Liver (tissue), 8 donors: ENCODE measurements at regions not wholly inside any gene's neighbourhood (a gene's known extent, or its start where the extent isn't known, plus 50 kb on each side); places are given as distances from the start of the nearest gene placed in this dataset.

ENCODE experiments used
- DNase-seq: peaks from one replicate; pipeline ENCODE4 v3.0.0-alpha.2; 2017; ENCODE audit warnings: low spot score
- H3K27ac ChIP-seq, 2 donors: one replicate each; pipeline ENCODE4 v1.7.0; 2013; ENCODE audit warnings: inconsistent platforms in 2 of 2, low read length in 2 of 2, control low read depth in 1 of 2, low read depth in 1 of 2, mild to moderate bottlenecking in 1 of 2
- H3K27me3 ChIP-seq, 4 donors: one replicate each; pipeline versions ENCODE4 v1.6.1 to v1.7.0; 2013; ENCODE audit warnings: low read length in 3 of 4, inconsistent platforms in 1 of 4, mild to moderate bottlenecking in 1 of 4, moderate library complexity in 1 of 4; ENCODE audit not compliant: control insufficient read depth in 4 of 4, insufficient read depth in 4 of 4
- H3K36me3 ChIP-seq, 4 donors: one replicate each; pipeline versions ENCODE4 v1.6.1 to v1.7.0; 2013; ENCODE audit warnings: low read length in 3 of 4, mild to moderate bottlenecking in 3 of 4, low read depth in 1 of 4, moderate library complexity in 1 of 4; ENCODE audit not compliant: control insufficient read depth in 4 of 4, insufficient read depth in 3 of 4
- H3K4me1 ChIP-seq, 4 donors: one replicate each; pipeline versions ENCODE4 v1.6.1 to v1.7.0; 2013; ENCODE audit warnings: low read length in 3 of 4, mild to moderate bottlenecking in 3 of 4, moderate library complexity in 1 of 4; ENCODE audit not compliant: control insufficient read depth in 4 of 4, insufficient read depth in 4 of 4
- H3K4me3 ChIP-seq, 3 donors: one replicate each; pipeline versions ENCODE4 v1.6.1 to v1.7.0; 2013; ENCODE audit warnings: low read length in 3 of 3, control low read depth in 1 of 3, low read depth in 1 of 3, mild to moderate bottlenecking in 1 of 3
- H3K9ac ChIP-seq, 2 donors: one replicate each; pipeline ENCODE4 v1.7.0; 2013; ENCODE audit warnings: low read length in 2 of 2, mild to moderate bottlenecking in 2 of 2, moderate library complexity in 2 of 2, control low read depth in 1 of 2, low read depth in 1 of 2
- H3K9me3 ChIP-seq, 4 donors: one replicate each; pipeline versions ENCODE4 v1.6.1 to v1.7.0; 2013; ENCODE audit warnings: low read length in 3 of 4; ENCODE audit not compliant: control insufficient read depth in 4 of 4
- ATF3 ChIP-seq: IDR thresholded peaks from 2 replicates; pipeline ENCODE4 v1.6.1; 2016; ENCODE audit warnings: antibody characterized with exemption
- CTCF ChIP-seq: fragments of 150-350 bp; IDR thresholded peaks from 2 replicates; pipeline ENCODE4 v1.5.1; 2017; ENCODE audit warnings: improper control_type of control experiment, low read depth, low read length; ENCODE audit not compliant: missing input control
- EGR1 ChIP-seq, 2 donors: IDR thresholded peaks; 2 replicates each; pipeline ENCODE4 v1.6.1; 2016 to 2018; ENCODE audit warnings: antibody characterized with exemption in 2 of 2, low read depth in 2 of 2
- FOXA1 ChIP-seq: IDR thresholded peaks from 2 replicates; pipeline ENCODE4 v1.6.1; 2016; ENCODE audit warnings: antibody characterized with exemption
- FOXA2 ChIP-seq: IDR thresholded peaks from 2 replicates; pipeline ENCODE4 v1.6.1; 2016; ENCODE audit warnings: antibody characterized with exemption
- GABPA ChIP-seq, 2 donors: IDR thresholded peaks in 1 of 2; conservative IDR thresholded peaks in 1 of 2; 2 replicates each; pipeline ENCODE4 v1.6.1; 2016; ENCODE audit warnings: antibody characterized with exemption in 2 of 2, mild to moderate bottlenecking in 1 of 2, moderate library complexity in 1 of 2
- HNF4A ChIP-seq, 2 donors: conservative IDR thresholded peaks; 2 replicates each; pipeline ENCODE4 v1.6.1; 2016; ENCODE audit warnings: antibody characterized with exemption in 2 of 2, mild to moderate bottlenecking in 2 of 2
- HNF4G ChIP-seq: IDR thresholded peaks from 2 replicates; pipeline ENCODE4 v1.6.1; 2016; ENCODE audit warnings: antibody characterized with exemption
- JUND ChIP-seq, 2 donors: IDR thresholded peaks; 2 replicates each; pipeline ENCODE4 v1.6.1; 2016; ENCODE audit warnings: antibody characterized with exemption in 2 of 2
- MAX ChIP-seq: IDR thresholded peaks from 2 replicates; pipeline ENCODE4 v1.6.1; 2016; ENCODE audit warnings: antibody characterized with exemption
- NR2F2 ChIP-seq: IDR thresholded peaks from 2 replicates; pipeline ENCODE4 v1.6.1; 2016; ENCODE audit warnings: antibody characterized with exemption
- RAD21 ChIP-seq, 2 donors: IDR thresholded peaks; 2 replicates each; pipeline ENCODE4 v1.6.1; 2016; ENCODE audit warnings: antibody characterized with exemption in 2 of 2, mild to moderate bottlenecking in 2 of 2
- REST ChIP-seq: IDR thresholded peaks from 2 replicates; pipeline ENCODE4 v1.6.1; 2016; ENCODE audit warnings: antibody characterized with exemption, mild to moderate bottlenecking
- RXRA ChIP-seq, 2 donors: IDR thresholded peaks; 2 replicates each; pipeline ENCODE4 v1.6.1; 2017 to 2018; ENCODE audit warnings: antibody characterized with exemption in 2 of 2, mild to moderate bottlenecking in 1 of 2
- SP1 ChIP-seq: IDR thresholded peaks from 2 replicates; pipeline ENCODE4 v1.6.1; 2018; ENCODE audit warnings: antibody characterized with exemption, mild to moderate bottlenecking
- TAF1 ChIP-seq: conservative IDR thresholded peaks from 2 replicates; pipeline ENCODE4 v1.6.1; 2016; ENCODE audit warnings: antibody characterized with exemption, mild to moderate bottlenecking
- YY1 ChIP-seq: IDR thresholded peaks from 2 replicates; pipeline ENCODE4 v1.6.1; 2016; ENCODE audit warnings: antibody characterized with exemption, mild to moderate bottlenecking
- ZBTB33 ChIP-seq: IDR thresholded peaks from 2 replicates; pipeline ENCODE4 v1.6.1; 2016; ENCODE audit warnings: antibody characterized with exemption
- WGBS: extraction: QIAGEN DNeasy Blood & Tissue Kit; methylation state at CpG from one replicate; pipeline ENCODE4 v1.1.7; 2013; 5-methylcytosine and 5-hydroxymethylcytosine counted together
- donor health status: healthy.
- donor health status: healthy.
- donor health status: healthy.
- donor health status: healthy.
- donor health status: healthy.

GRCh38 chr2:184305105-184305504, 293.2 kb upstream of the ZNF804A start (continued):
- TF ChIP-seq REST (no peak), ATF3 (no peak)

- no peak overlapping the region for H3K27ac ChIP-seq
- no peaks in the 10 kb centered on the region for H3K36me3 ChIP-seq
- TF ChIP-seq RXRA (IDR thresholded peaks at IDR 0.05) (no peak), JUND (IDR thresholded peaks at IDR 0.05) (no peak), CTCF (no peak), MAX (no peak), YY1 (no peak), HNF4G (no peak), GABPA (IDR thresholded peaks at IDR 0.05 in 1 of 2, conservative IDR thresholded peaks at IDR 0.05 in 1 of 2) (no peak), FOXA2 (no peak), ATF3 (no peak), FOXA1 (no peak), EGR1 (IDR thresholded peaks at IDR 0.05; ENCODE audit: low read depth in 2 of 2) (no peak), REST (no peak), HNF4A (conservative IDR thresholded peaks at IDR 0.05) (no peak), TAF1 (no peak), RAD21 (IDR thresholded peaks at IDR 0.05) (no peak), SP1 (no peak), ZBTB33 (no peak), NR2F2 (no peak)
- no peaks in the 10 kb centered on the region for H3K4me1 ChIP-seq
- H3K9me3 ChIP-seq, result no peaks in the 10 kb centered on the region
- no peaks in the 10 kb centered on the region for H3K27me3 ChIP-seq
- no peak overlapping the region for H3K4me3 ChIP-seq
- WGBS, result 73% methylated on average over 1 of the region's 1 CpG
- no peak overlapping the region for H3K9ac ChIP-seq
- no peak for DNase-seq
These were observed 289.6 kb upstream of the ZNF804A start for GRCh38 chr2:184308706-184309105.
